Ovary (tissue), 7 donors: ENCODE measurements at regions not wholly inside any gene's neighbourhood (a gene's known extent, or its start where the extent isn't known, plus 50 kb on each side); places are given as distances from the start of the nearest gene placed in this dataset.

Experiments used
- DNase-seq, 5 donors: peaks; one replicate each; pipeline ENCODE4 v3.0.0-alpha.2; 2019 to 2020
- H3K27ac ChIP-seq, 2 donors: fragments of 200-600 bp; one replicate each; pipeline versions ENCODE4 v1.5.1 to v1.8.0; 2019 to 2022
- H3K27me3 ChIP-seq: fragments of 200-600 bp; one replicate; pipeline ENCODE4 v1.8.0; 2022
- H3K36me3 ChIP-seq: fragments of 200-600 bp; sonication (generic); one replicate; pipeline ENCODE4 v1.5.1; 2019
- H3K4me1 ChIP-seq: one replicate; pipeline ENCODE4 v1.8.1; 2013; ENCODE audit warnings: mild to moderate bottlenecking, moderate library complexity; ENCODE audit not compliant: insufficient read depth
- H3K4me3 ChIP-seq: fragments of 200-600 bp; sonication (generic); one replicate; pipeline ENCODE4 v1.5.1; 2017
- H3K9me3 ChIP-seq, 2 donors: fragments of 200-600 bp in 1 of 2; sonication (generic) in 1 of 2; one replicate each; pipeline versions ENCODE4 v1.5.1 to v1.8.1; 2013 to 2019; ENCODE audit warnings: mild to moderate bottlenecking in 1 of 2, moderate library complexity in 1 of 2
- CTCF ChIP-seq, 3 donors: fragments of 450-650 bp in 2 of 3; fragments of 200-600 bp in 1 of 3; IDR thresholded peaks; one replicate each; pipeline versions ENCODE4 v1.5.1 to v1.8.0; 2016 to 2022; ENCODE audit warnings: antibody characterized with exemption in 3 of 3, mild to moderate bottlenecking in 1 of 3
- EP300 ChIP-seq: sonication (generic); formaldehyde crosslinking; IDR thresholded peaks from one replicate; pipeline ENCODE4 v1.6.1; 2017; ENCODE audit warnings: antibody characterized with exemption
- POLR2A ChIP-seq: fragments of 450-650 bp; IDR thresholded peaks from one replicate; pipeline ENCODE4 v1.6.1; 2017; ENCODE audit warnings: antibody characterized with exemption, mild to moderate bottlenecking, moderate library complexity
- WGBS, 3 donors: extraction: QIAGEN DNeasy Blood & Tissue Kit in 1 of 3; methylation state at CpG; one replicate each; pipeline versions ENCODE4 v1.1.5 to v1.1.7; 2013 to 2017; 5-methylcytosine and 5-hydroxymethylcytosine counted together
- intact Hi-C, 4 donors: fragments of 100-400 bp; cut with DNase I; formaldehyde crosslinking; loops; one replicate each; pipeline versions ENCODE4 v1.11.0 to v1.15.1; 2022 to 2023
- donor health status: DM: no; HTN: no; CAD: no; lungs with moderate emphysema.
- donor health status: DM: no; HTN: no; CAD: no.
- donor health status: Bipolar disorder and iron deficiency.
- donor health status: DM: no; HTN: no; CAD: no.
- donor health status: DM: yes; HTN: yes; CAD: no.

- intact Hi-C loops = no loop called here
- WGBS, 3 donors = 66 to 76% (median 67%) methylated on average over 5 of the region's 5 CpGs
- TF ChIP-seq EP300 = no peak
- no peak for TF ChIP-seq CTCF (IDR thresholded peaks at IDR 0.05)
- TF ChIP-seq POLR2A = no peak
- Histone ChIP-seq H3K36me3 (no peaks in the 10 kb centered on the region), H3K27me3 (no peaks in the 10 kb centered on the region), H3K4me3 (no peak overlapping the region), H3K27ac (no peak overlapping the region), H3K9me3 (no peaks in the 10 kb centered on the region), H3K4me1 (no peaks in the 10 kb centered on the region)
- no peak for DNase-seq
Measured at GRCh38 chr12:45611495-45611894, 118.0 kb upstream of the ARID2 start.

GRCh38 chr12:45612044-45612794 lies 117.3 kb upstream of the ARID2 start:
- TF ChIP-seq POLR2A (no peak), CTCF (IDR thresholded peaks at IDR 0.05) (no peak), EP300 (no peak)
- H3K4me1 ChIP-seq = no peaks in the 10 kb centered on the region
- H3K27me3 ChIP-seq = no peaks in the 10 kb centered on the region
- intact Hi-C loops = no loop called here
- H3K36me3 ChIP-seq = no peaks in the 10 kb centered on the region
- no peak overlapping the region for H3K4me3 ChIP-seq
- no peak for DNase-seq
- H3K27ac ChIP-seq = no peak overlapping the region
- 90 to 94% (median 93%) methylated on average over 7 of the region's 7 CpGs for WGBS, 3 donors
- H3K9me3 ChIP-seq = no peaks in the 10 kb centered on the region

- no peak overlapping the region for H3K27ac ChIP-seq
- no peak for TF ChIP-seq EP300
- TF ChIP-seq POLR2A = no peak
- no peak for TF ChIP-seq CTCF (IDR thresholded peaks at IDR 0.05)
- intact Hi-C loops = no loop called here
- DNase-seq = no peak
- no peaks in the 10 kb centered on the region for H3K27me3 ChIP-seq
- WGBS, 3 donors = 82 to 87% (median 85%) methylated on average over 3 of the region's 3 CpGs
- H3K4me3 ChIP-seq = no peak overlapping the region
- no peaks in the 10 kb centered on the region for H3K4me1 ChIP-seq
- no peaks in the 10 kb centered on the region for H3K36me3 ChIP-seq
- H3K9me3 ChIP-seq = no peaks in the 10 kb centered on the region
Measured at GRCh38 chr12:45613296-45613695, 116.2 kb upstream of the ARID2 start.

GRCh38 chr12:45613855-45614254 lies 115.7 kb upstream of the ARID2 start:
- intact Hi-C loops = no loop called here
- TF ChIP-seq CTCF (IDR thresholded peaks at IDR 0.05) (no peak), EP300 (no peak), POLR2A (no peak)
- Histone ChIP-seq H3K9me3 (no peaks in the 10 kb centered on the region), H3K36me3 (no peaks in the 10 kb centered on the region), H3K27me3 (no peaks in the 10 kb centered on the region), H3K4me3 (no peak overlapping the region), H3K4me1 (no peaks in the 10 kb centered on the region), H3K27ac (no peak overlapping the region)
- DNase-seq = no peak
- 77 to 82% (median 80%) methylated on average over 2 of the region's 2 CpGs for WGBS, 3 donors
